Stimulated activated memory B cell treated with anti-CD40 and anti-IgM and Interleukin-4, amounts not matched to agents 10 μg/mL and 1 μg/mL and 100 μg/mL, for 72 hours (primary cell): ENCODE measurements at regions not wholly inside any gene's neighbourhood (a gene's known extent, or its start where the extent isn't known, plus 50 kb on each side); places are given as distances from the start of the nearest gene placed in this dataset.

Experiments used
- ATAC-seq: fragments of 150-1000 bp; cut with Tn5 transposase; 2 replicates; pipeline ENCODE4 v1.10.0; 2021
- H3K27ac Mint-ChIP-seq: one replicate; pipeline ENCODE4 v1.8.0; 2022; ENCODE audit warnings: mild to moderate bottlenecking, mixed read lengths
- H3K27me3 Mint-ChIP-seq: one replicate; pipeline ENCODE4 v1.8.0; 2022; ENCODE audit warnings: mixed read lengths
- H3K36me3 Mint-ChIP-seq: one replicate; pipeline ENCODE4 v1.8.0; 2022; ENCODE audit warnings: mixed read lengths
- H3K4me1 Mint-ChIP-seq: one replicate; pipeline ENCODE4 v1.8.0; 2022; ENCODE audit warnings: mixed read lengths
- H3K4me3 Mint-ChIP-seq: one replicate; pipeline ENCODE4 v1.8.0; 2022; ENCODE audit warnings: mild to moderate bottlenecking, moderate library complexity, mixed read lengths
- H3K9me3 Mint-ChIP-seq: one replicate; pipeline ENCODE4 v1.8.0; 2022; ENCODE audit warnings: mixed read lengths

DNA sequence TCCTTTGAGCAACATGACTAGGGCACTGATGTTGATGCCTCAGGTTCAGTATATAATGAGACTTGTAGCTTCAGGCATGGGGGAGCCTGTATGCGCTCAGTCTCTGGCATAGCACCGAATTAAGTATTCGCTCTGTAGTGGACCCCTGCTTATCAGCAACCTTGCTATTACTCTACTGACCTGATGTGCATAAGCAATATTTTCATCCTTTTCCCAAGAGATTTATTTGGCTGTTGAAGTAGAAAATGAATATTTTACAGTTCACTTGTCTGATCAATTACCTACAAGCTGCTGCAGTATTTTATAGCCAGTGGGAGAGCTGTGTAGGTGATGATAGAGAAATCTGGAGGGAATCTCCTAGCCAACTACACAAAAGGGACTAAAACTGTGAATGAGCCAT, 781.6 kb upstream of the PHF14 start:
- no peak overlapping the region for H3K4me3 Mint-ChIP-seq
- peaks cover 3% of the 10 kb centered on the region for H3K9me3 Mint-ChIP-seq
- no peaks in the 10 kb centered on the region for H3K36me3 Mint-ChIP-seq
- no peak overlapping the region for H3K27ac Mint-ChIP-seq
- no peaks in the 10 kb centered on the region for H3K27me3 Mint-ChIP-seq
- no peaks in the 10 kb centered on the region for H3K4me1 Mint-ChIP-seq
- no peak for ATAC-seq

DNA sequence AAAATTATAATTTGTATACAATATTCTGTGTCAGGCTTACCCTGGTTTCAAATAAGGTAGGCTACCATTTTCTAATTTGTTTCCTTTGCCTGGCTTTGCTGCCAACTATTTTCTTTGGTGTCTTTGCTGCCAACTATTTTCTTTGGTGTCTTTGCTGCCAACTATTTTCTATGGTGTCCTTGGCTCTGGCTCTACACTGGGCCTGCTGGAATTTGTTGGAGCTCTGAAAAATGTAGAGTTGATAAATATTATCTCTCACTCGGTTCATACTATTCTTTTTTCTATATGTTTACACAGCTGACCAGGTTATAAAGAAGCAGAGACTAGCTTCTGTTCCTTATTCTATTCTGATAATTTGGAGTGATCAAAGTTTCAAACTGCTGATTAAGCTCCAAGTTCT, 768.0 kb upstream of the PHF14 start:
- H3K4me3 Mint-ChIP-seq = no peak overlapping the region
- H3K9me3 Mint-ChIP-seq = no peaks in the 10 kb centered on the region
- no peak for ATAC-seq
- no peak overlapping the region for H3K27ac Mint-ChIP-seq
- H3K27me3 Mint-ChIP-seq = no peaks in the 10 kb centered on the region
- H3K4me1 Mint-ChIP-seq = no peaks in the 10 kb centered on the region
- no peaks in the 10 kb centered on the region for H3K36me3 Mint-ChIP-seq

GRCh38 chr7:10210000-10210399, 763.7 kb upstream of the PHF14 start:
- Mint-ChIP-seq H3K27me3 (no peaks in the 10 kb centered on the region), H3K27ac (no peak overlapping the region), H3K9me3 (no peaks in the 10 kb centered on the region), H3K36me3 (no peaks in the 10 kb centered on the region), H3K4me3 (no peak overlapping the region), H3K4me1 (no peaks in the 10 kb centered on the region)
- ATAC-seq = no peak

DNA sequence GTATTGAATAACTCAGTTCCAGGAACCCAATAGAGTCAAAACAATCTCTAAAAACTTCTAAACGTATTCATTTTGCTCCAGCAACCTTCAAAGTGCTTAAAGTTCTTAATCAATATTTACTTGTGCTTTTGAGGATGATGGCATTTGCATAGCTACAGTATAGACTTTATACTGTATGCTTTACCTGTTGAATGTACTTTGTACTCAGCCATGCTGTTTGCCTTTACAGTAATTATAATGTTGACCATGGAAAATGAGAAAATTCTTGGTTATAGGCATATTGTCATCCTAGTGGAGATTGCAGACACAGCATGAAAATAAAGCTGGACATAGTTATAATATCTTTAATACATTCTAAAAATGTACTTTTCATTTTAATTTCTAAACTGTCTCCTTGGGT, 762.7 kb upstream of the PHF14 start:
- no peaks in the 10 kb centered on the region for H3K9me3 Mint-ChIP-seq
- no peaks in the 10 kb centered on the region for H3K27me3 Mint-ChIP-seq
- no peak overlapping the region for H3K27ac Mint-ChIP-seq
- H3K4me1 Mint-ChIP-seq = no peaks in the 10 kb centered on the region
- no peak overlapping the region for H3K4me3 Mint-ChIP-seq
- no peaks in the 10 kb centered on the region for H3K36me3 Mint-ChIP-seq
- ATAC-seq = no peak

GRCh38 chr7:10211861-10212260, 761.8 kb upstream of the PHF14 start:
- no peak for ATAC-seq
- Mint-ChIP-seq H3K27ac (no peak overlapping the region), H3K36me3 (no peaks in the 10 kb centered on the region), H3K4me1 (no peaks in the 10 kb centered on the region), H3K4me3 (no peak overlapping the region), H3K9me3 (no peaks in the 10 kb centered on the region), H3K27me3 (no peaks in the 10 kb centered on the region)

DNA sequence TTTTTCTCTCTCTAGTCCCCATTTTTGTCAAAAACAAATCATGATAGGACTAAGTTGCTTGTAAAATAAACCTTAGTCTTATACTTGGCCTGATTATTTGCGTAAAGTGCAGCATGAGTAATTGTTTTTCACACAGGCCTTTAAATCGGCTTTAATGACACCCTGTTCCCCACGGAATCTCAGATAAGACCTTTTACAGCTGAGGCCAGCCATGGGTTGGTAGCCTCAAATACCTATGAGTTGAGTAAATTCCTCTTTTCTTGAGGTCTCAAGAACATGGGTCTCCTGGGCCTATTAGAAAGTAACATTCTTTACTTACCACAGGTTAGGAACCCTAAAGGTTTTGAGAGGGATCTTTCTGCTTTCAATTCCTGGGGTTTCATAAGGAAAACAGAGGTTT, 761.0 kb upstream of the PHF14 start:
- no peaks in the 10 kb centered on the region for H3K27me3 Mint-ChIP-seq
- no peak overlapping the region for H3K27ac Mint-ChIP-seq
- no peak overlapping the region for H3K4me3 Mint-ChIP-seq
- H3K9me3 Mint-ChIP-seq = no peaks in the 10 kb centered on the region
- no peaks in the 10 kb centered on the region for H3K36me3 Mint-ChIP-seq
- ATAC-seq = no peak
- H3K4me1 Mint-ChIP-seq = no peaks in the 10 kb centered on the region

GRCh38 chr7:10216462-10216861, 757.2 kb upstream of the PHF14 start:
- ATAC-seq = no peak
- H3K36me3 Mint-ChIP-seq = no peaks in the 10 kb centered on the region
- H3K27ac Mint-ChIP-seq = no peak overlapping the region
- H3K4me3 Mint-ChIP-seq = no peak overlapping the region
- H3K9me3 Mint-ChIP-seq = peaks cover 5% of the 10 kb centered on the region
- no peaks in the 10 kb centered on the region for H3K27me3 Mint-ChIP-seq
- H3K4me1 Mint-ChIP-seq = no peaks in the 10 kb centered on the region

DNA sequence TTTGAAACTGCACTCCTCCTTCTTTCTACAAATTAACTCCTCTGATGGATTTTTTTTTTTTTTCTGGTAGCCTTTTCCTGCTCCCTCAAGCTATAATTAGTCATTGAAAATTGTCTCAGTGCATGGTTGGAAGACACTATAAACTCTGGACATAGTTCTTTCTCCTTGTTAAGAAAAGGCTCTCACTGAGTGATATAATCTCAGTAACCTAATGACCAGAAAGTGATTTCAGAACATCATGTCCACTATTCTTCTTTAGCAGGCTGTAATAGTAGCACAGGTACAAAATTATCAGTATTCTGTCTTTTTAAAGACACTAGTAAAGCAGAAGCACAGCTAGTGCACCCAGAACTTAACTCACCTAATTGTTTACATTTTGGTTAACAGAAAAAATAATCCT, 752.6 kb upstream of the PHF14 start:
- no peaks in the 10 kb centered on the region for H3K4me1 Mint-ChIP-seq
- no peaks in the 10 kb centered on the region for H3K27me3 Mint-ChIP-seq
- no peaks in the 10 kb centered on the region for H3K36me3 Mint-ChIP-seq
- H3K4me3 Mint-ChIP-seq = no peak overlapping the region
- no peak overlapping the region for H3K27ac Mint-ChIP-seq
- no peak for ATAC-seq
- H3K9me3 Mint-ChIP-seq = peaks cover 5% of the 10 kb centered on the region

- H3K27me3 Mint-ChIP-seq = no peaks in the 10 kb centered on the region
- ATAC-seq = no peak
- H3K36me3 Mint-ChIP-seq = no peaks in the 10 kb centered on the region
- no peak overlapping the region for H3K4me3 Mint-ChIP-seq
- H3K27ac Mint-ChIP-seq = no peak overlapping the region
- H3K4me1 Mint-ChIP-seq = no peaks in the 10 kb centered on the region
- peaks cover 5% of the 10 kb centered on the region for H3K9me3 Mint-ChIP-seq
Observed at GRCh38 chr7:10222976-10223375, 750.7 kb upstream of the PHF14 start.

- ATAC-seq = no peak
- Mint-ChIP-seq H3K4me1 (no peaks in the 10 kb centered on the region), H3K27me3 (no peaks in the 10 kb centered on the region), H3K36me3 (no peaks in the 10 kb centered on the region), H3K4me3 (no peak overlapping the region), H3K27ac (no peak overlapping the region), H3K9me3 (peaks cover 3% of the 10 kb centered on the region)
Observed at GRCh38 chr7:10225275-10225674, 748.4 kb upstream of the PHF14 start.

GRCh38 chr7:10237306-10237705, 736.4 kb upstream of the PHF14 start:
- no peak for ATAC-seq
- H3K36me3 Mint-ChIP-seq = no peaks in the 10 kb centered on the region
- H3K27me3 Mint-ChIP-seq = no peaks in the 10 kb centered on the region
- H3K4me3 Mint-ChIP-seq = no peak overlapping the region
- H3K27ac Mint-ChIP-seq = no peak overlapping the region
- H3K4me1 Mint-ChIP-seq = no peaks in the 10 kb centered on the region
- peaks cover 3% of the 10 kb centered on the region for H3K9me3 Mint-ChIP-seq

DNA sequence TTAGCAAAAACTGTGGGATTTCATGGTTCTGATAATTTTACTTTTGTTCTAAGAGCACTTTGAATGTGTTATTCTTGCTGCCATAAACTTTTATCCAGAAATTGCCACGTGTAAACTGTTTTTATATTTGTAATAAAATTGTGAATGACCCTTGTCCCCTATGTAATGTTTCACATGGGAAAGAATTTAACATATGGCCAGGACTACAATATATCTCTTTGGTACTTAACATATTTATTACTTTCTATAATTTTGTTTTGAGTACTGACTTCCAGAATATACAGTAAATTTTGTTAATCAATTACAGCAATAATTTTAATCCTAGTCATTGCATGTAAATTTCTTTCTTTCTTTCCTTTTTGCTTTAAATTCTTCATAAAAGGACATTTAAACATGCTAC, 735.0 kb upstream of the PHF14 start:
- no peak for ATAC-seq
- Mint-ChIP-seq H3K27ac (no peak overlapping the region), H3K27me3 (no peaks in the 10 kb centered on the region), H3K36me3 (no peaks in the 10 kb centered on the region), H3K4me1 (no peaks in the 10 kb centered on the region), H3K4me3 (no peak overlapping the region), H3K9me3 (peaks cover 3% of the 10 kb centered on the region)

DNA sequence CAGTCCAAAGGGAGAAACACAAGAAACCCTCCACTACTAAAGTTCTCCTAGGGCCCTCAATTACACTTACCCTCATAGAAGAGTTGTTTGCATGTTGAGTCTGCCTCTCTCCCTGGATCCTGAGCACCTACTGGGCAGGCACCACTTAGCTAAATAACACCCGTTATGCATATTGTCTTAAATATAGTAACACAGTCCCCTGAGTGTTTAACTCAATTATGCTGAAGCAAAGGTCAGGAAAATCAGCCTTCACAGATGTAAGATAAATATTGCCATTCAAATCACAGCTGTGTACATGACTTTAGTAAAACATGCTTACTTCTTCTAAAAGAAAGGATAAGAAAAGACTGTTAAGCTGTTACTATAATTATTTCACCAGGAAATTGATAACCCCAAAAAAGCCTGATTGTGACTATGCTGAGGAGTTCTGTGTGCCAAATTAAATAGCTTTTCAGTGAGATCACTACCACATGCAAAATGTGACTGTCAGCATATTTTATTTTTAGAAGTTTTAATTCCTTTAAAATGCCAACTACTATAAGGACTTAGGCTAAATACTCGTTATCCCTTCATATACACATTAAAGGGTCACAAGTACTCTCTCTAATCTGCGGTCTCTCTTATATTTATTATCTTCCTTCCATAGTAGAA, 733.9 kb upstream of the PHF14 start:
- Mint-ChIP-seq H3K4me1 (no peaks in the 10 kb centered on the region), H3K9me3 (peaks cover 3% of the 10 kb centered on the region), H3K27ac (no peak overlapping the region), H3K27me3 (no peaks in the 10 kb centered on the region), H3K4me3 (no peak overlapping the region), H3K36me3 (no peaks in the 10 kb centered on the region)
- no peak for ATAC-seq

DNA sequence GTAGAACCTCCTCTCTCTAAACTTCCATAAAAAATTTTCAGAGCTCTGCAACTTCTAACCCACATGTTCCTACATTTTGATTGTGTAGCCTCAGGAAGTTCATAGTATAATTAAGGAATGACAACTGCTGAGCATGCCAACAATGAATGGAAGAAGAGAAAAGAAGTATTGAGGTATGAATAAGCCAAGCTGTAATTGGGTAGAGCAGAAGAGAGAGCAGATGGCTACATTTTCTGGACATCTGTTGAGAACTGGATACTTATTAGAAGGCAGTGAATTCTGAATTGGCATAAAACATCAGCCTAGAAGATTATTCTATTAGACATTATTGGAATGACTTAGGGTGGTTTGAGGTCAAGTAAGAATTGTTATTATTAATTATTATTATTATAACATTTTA, 728.3 kb upstream of the PHF14 start:
- Mint-ChIP-seq H3K27me3 (no peaks in the 10 kb centered on the region), H3K27ac (no peak overlapping the region)
- no peak for ATAC-seq

DNA sequence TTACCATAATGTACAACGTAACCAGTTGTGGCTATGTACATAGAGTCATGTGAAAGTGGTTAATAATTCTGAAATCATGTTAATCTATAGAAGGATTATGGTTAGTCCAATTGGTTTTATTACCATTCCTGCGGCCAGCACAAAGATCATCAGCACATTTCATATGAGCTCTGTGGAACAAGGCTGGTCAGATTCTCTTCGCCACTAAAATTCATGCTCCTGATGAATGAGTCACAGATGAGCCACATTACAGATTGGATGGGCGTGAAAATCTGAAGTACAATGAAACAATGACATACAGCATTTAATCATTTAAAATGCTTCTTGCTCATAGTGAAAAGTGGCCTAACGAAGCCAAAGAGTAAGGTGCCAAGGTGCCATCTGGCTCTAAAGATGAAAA, 716.2 kb upstream of the PHF14 start:
- no peaks in the 10 kb centered on the region for H3K4me1 Mint-ChIP-seq
- no peak overlapping the region for H3K4me3 Mint-ChIP-seq
- no peak overlapping the region for H3K27ac Mint-ChIP-seq
- no peaks in the 10 kb centered on the region for H3K27me3 Mint-ChIP-seq
- H3K9me3 Mint-ChIP-seq = no peaks in the 10 kb centered on the region
- ATAC-seq = no peak
- no peaks in the 10 kb centered on the region for H3K36me3 Mint-ChIP-seq

More for the DNA sequence above, 728.3 kb upstream of the PHF14 start:
- Mint-ChIP-seq H3K4me1 (no peaks in the 10 kb centered on the region), H3K36me3 (no peaks in the 10 kb centered on the region), H3K4me3 (no peak overlapping the region), H3K9me3 (peaks cover 15% of the 10 kb centered on the region)

DNA sequence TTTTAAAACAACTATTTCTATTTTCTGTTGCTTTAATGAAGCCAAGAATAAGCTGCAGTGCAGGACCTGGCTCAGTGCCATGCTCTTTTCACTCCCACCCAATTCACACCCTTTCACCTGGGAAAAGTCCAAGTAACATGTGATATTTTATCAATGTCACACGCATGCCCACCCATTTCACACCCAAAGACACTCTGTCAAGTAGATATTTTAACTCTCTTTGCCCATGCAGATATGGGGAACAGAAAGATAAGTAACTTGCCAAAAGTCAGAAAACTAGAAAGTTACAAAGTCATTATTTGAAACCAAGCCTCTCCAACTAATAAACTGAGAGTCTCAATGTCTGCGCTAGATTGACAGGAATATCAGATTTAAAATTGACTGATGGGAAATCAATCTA, 706.7 kb upstream of the PHF14 start:
- ATAC-seq = no peak
- H3K27ac Mint-ChIP-seq = no peak overlapping the region
- no peak overlapping the region for H3K4me3 Mint-ChIP-seq
- H3K27me3 Mint-ChIP-seq = no peaks in the 10 kb centered on the region
- H3K9me3 Mint-ChIP-seq = peaks cover 5% of the 10 kb centered on the region
- no peaks in the 10 kb centered on the region for H3K4me1 Mint-ChIP-seq
- H3K36me3 Mint-ChIP-seq = no peaks in the 10 kb centered on the region

GRCh38 chr7:10268034-10268433, 705.6 kb upstream of the PHF14 start:
- ATAC-seq = no peak
- no peaks in the 10 kb centered on the region for H3K4me1 Mint-ChIP-seq
- no peaks in the 10 kb centered on the region for H3K36me3 Mint-ChIP-seq
- peaks cover 4% of the 10 kb centered on the region for H3K9me3 Mint-ChIP-seq
- no peaks in the 10 kb centered on the region for H3K27me3 Mint-ChIP-seq
- H3K4me3 Mint-ChIP-seq = no peak overlapping the region
- no peak overlapping the region for H3K27ac Mint-ChIP-seq
